GM19351 (cell line): ENCODE measurements at regions not wholly inside any gene's neighbourhood (a gene's known extent, or its start where the extent isn't known, plus 50 kb on each side); places are given as distances from the start of the nearest gene placed in this dataset.
A peak's percentile ranks its signal among the peaks of the same experiment; 100 is the strongest.

ENCODE experiments used
- ATAC-seq: cut with Tn5 transposase; IDR thresholded peaks from one replicate; pipeline ENCODE4 v1.9.1; 2021; ENCODE audit warnings: mild to moderate bottlenecking, moderate library complexity; ENCODE audit not compliant: unreplicated experiment

DNA sequence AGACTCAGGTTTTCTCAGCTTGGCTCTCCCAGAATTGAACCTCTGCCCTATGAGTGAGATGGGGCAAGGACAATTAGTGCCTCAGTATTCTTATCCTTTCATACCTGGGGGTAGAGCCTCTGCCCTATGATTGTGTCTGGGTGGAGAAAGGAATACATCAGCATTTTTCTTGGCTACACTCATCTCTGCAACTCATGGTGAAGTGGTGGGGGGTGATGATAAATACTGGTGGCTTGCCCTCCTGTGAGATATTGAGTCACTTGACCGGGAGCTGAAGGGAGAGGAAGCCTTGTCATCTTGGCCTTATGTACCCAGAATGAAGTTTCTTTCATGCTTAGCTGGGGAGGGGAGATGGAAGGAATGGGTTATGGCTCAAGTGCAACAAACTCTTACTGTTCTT is 71.3 kb upstream of the ENOX2 start:
- ATAC-seq = no peak

DNA sequence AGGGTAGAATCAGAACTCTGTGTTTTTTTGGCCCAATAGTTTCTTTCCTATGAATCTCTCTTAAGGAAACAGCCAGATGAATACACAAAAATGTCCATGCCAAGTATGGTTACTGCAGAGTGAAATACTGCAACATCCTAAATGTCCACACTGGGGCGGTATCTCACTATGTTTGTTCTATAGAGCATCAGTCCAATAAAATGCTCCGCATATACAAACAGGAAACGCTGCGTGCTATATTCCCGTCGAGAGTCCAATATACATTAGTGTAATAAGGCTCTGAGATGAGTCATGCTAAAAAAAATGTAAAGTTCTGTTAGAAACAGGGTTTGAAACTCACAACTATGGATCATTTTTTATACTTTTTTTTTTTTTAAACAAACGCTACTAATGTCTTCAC is 72.9 kb upstream of the ENOX2 start:
- ATAC-seq = peak; percentile 93

- ATAC-seq = no peak
Measured at GRCh38 chrX:130981836-130982235, 76.3 kb upstream of the ARHGAP36 start.

- no peak for ATAC-seq
Measured at GRCh38 chrX:130984782-130985181, 73.4 kb upstream of the ARHGAP36 start.

GRCh38 chrX:130987241-130987640 is 70.9 kb upstream of the ARHGAP36 start:
- ATAC-seq = no peak

DNA sequence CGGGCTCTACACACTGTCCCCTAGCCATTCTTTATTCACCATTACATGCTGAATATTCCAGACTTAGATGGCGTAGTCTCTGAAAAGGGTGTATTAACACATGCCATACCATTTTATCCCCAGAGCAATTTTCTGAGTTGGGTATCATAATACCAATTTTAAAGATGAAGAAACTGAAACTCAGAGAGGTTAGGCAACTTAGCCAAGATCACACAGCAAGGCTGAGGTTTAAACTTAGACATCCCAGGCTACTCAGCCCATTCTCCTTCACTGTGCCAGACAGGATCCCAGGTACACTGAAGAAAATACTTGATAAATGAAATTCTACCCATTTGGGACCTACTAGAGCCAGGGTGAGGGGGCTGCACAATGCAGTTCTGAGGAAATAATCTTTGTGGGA is 67.4 kb upstream of the ARHGAP36 start:
- no peak for ATAC-seq

- no peak for ATAC-seq
Measured at GRCh38 chrX:130994671-130995070, 63.5 kb upstream of the ARHGAP36 start.

DNA sequence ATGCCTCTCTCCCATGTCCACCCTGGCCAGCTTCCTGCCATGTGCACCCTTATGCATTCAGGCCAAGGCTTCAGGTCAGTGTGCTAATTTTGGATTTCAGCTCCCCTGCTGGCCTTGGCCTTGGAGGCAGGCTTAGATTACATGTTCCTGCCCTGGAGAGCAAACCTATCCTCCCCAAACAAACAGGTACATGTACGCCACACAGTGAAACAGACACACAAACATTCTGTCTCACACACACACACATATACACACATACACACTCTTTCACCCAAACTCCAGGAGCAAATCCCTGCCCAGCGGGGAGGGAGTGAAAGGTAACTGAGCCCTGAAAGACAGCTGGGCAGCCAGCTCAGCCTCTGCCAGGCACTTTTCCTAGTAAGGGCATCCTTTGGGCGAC is 62.7 kb upstream of the ARHGAP36 start:
- no peak for ATAC-seq

DNA sequence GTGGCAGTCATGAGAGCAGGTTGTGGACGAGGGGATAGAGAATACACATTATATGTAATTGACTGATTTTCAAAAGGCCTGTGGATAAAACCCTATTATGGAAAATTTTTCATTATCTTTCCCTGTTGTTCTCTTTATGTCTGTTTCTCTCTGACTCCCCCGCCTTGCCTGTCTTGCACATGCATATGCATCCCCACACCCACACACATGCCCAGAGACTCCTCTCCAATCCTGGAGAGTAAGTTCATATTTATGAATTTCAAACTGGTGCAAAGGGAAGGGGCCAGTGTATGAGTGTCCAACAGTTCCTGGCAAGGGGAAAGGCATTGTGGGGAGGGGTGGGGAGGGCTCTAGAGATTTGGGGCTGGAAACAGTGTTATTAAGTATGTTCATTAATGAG is 60.8 kb upstream of the ARHGAP36 start:
- ATAC-seq = no peak

DNA sequence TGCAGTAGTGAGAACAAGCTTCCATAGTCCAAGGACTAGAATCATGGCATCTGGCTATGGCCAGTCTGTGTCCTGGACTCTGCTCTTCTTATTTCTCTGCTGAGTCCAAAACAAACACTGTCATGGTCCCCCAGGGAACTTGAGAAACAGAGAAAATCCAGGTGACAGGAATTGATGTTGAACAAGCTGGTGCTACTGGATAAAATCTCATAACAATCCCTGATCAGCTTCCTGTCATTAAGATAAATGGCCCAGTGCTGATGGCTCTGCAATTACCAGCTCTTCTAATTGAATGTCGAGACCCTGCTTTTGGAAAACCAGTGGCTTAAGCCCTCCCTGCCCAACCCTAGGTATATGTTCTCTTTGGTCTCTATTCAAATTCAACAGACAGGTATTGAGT is 58.8 kb upstream of the ARHGAP36 start:
- no peak for ATAC-seq
